ENCODE measurements at regions not wholly inside any gene's neighbourhood (a gene's known extent, or its start where the extent isn't known, plus 50 kb on each side); places are given as distances from the start of the nearest gene placed in this dataset.

DNA sequence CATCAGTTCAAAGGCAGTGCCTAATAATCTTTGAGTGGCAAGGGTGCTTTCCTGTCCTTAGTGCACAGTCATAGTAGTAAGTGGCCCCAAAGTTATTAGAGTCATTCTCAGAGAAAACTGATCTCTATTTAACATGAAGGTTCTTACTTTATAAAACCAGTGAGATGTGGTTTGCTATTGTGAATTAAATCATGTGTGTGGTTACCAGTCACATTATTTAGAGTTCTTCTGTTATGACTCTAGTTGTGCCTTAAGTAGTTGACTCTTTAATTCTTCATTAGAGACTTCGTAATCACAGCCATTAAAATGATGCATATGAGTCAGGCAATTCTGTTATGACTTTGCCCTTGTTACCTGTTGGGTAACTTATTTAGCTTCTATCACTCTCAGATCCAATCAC lies 1392.9 kb upstream of the ACVR2A start:
- TF ChIP-seq, protein P1, sequence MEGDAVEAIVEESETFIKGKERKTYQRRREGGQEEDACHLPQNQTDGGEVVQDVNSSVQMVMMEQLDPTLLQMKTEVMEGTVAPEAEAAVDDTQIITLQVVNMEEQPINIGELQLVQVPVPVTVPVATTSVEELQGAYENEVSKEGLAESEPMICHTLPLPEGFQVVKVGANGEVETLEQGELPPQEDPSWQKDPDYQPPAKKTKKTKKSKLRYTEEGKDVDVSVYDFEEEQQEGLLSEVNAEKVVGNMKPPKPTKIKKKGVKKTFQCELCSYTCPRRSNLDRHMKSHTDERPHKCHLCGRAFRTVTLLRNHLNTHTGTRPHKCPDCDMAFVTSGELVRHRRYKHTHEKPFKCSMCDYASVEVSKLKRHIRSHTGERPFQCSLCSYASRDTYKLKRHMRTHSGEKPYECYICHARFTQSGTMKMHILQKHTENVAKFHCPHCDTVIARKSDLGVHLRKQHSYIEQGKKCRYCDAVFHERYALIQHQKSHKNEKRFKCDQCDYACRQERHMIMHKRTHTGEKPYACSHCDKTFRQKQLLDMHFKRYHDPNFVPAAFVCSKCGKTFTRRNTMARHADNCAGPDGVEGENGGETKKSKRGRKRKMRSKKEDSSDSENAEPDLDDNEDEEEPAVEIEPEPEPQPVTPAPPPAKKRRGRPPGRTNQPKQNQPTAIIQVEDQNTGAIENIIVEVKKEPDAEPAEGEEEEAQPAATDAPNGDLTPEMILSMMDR (IDR thresholded peaks at IDR 0.05), result no peak
- TF ChIP-seq EP300 (IDR thresholded peaks at IDR 0.05), result no peak
- no peak for TF ChIP-seq POLR2AphosphoS5 (IDR thresholded peaks at IDR 0.05)
